LHCN-M2 (cell line): ENCODE measurements at regions not wholly inside any gene's neighbourhood (a gene's known extent, or its start where the extent isn't known, plus 50 kb on each side); places are given as distances from the start of the nearest gene placed in this dataset.

ENCODE experiments used
- DNase-seq: peaks from one replicate; pipeline ENCODE4 v3.0.0-alpha.2; 2012; ENCODE audit warnings: low read depth

DNA sequence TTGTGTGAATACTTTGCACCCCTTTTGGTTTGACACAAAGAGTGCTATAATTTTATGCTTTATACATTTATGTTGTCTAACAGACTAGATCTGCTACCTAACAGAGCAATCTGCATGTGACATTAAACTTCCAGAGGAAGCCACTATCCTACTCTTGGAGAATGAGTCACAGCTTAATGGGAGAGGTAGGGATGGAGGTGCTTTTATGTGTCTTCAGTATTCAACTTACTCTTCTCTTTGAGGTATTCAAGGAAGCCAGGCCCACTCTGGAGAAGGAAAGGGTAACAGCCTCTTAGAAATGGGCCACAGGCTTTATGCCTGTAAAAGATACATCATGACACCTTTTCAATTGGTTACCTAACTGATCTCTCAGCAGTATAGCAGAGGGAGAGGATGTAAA lies 85.8 kb upstream of the NEUROD1 start:
- DNase-seq: no peak

DNA sequence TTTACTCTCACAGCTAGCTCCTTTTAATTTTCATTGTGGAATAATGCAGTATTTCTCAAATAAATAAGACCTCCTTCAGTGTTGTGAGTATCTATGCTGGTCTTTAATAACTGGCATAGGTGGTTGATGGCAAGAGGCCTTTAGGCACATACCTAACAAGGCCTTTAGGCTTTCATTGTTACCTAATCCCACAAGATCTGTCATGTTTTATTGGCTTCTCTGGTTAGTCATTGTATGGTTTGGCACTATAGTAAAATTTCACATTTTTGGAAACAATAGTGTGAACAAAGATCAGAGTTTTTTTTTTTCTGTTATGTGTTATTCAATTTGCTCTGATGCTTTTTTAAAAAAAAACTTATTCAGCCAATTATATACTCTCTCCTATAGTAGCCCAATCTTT lies 89.8 kb upstream of the NEUROD1 start:
- DNase-seq: no peak

DNA sequence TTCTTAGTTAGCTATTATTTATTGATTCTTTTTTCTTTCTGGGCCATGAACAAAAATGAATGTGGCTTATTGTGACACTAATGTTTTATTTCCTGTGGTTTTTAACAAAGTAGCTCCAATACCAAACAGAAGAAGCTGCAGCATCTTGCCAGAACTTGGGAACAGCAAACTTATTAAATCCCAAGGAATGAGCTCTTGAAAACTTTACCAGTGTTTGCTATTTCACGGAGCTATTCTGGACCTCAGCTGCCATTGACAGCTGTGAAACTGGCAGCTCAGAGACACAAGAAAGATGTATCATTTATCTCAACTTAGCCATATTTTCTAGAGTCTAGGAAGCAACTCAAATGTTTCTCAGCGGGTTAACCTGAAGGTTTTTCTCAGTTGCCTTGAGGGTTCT lies 91.0 kb upstream of the NEUROD1 start:
- peak; percentile 52 for DNase-seq

DNA sequence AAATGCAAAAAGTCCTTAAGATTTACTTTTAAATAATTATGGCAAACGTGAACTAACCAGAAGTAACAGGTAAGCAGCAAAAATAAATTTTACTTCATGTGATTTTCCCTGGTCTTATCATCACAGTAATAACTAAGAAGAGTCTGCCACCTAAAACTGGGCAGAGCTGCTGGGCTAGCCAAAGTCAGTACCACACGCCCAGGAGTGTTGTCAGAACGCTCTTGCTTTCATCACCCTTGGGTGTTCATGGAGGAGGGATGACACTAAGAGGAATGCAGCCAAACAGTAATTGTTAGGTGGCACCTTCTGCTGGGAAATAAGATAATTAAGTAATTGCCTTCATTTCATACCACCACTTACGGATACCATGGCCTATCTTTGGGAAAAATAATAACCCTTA lies 92.0 kb upstream of the NEUROD1 start:
- no peak for DNase-seq

DNA sequence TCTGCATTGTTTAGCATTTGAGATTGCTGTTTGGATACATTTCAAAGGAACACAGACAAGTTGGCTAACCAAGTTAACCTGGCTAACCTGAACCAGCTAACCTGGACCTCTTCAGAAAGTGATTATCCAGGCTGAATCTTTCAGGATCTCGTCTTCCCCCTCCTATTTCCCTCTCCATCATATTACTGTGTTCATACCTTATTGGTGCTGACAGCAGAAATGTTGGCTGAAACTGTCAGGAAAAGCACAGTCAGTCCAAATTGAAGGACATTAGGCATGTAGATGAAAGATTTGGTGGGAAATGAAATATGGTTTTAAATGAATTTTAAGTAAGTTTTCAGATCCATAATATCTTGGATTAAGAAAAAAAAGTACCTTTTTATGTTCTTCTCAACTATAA lies 92.5 kb upstream of the NEUROD1 start:
- DNase-seq: no peak

DNA sequence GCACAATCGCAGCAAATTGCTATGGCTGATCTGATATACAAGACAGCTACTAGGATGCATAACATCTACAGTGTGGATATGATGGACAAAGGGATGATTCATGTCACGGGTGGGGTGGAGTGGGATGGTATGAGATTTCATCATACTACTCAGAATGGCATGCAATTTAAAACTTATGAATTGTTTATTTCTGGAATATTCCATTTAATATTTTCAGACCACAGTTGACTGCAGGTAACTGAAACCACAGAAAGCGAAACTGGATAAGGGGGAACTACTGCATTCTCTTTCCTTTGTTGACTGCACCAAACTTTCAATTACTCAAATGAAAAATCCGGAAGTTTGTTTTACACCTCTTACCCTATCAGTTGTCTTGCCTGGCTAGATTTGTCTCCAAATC lies 94.4 kb upstream of the NEUROD1 start:
- peak; percentile 64 for DNase-seq

DNA sequence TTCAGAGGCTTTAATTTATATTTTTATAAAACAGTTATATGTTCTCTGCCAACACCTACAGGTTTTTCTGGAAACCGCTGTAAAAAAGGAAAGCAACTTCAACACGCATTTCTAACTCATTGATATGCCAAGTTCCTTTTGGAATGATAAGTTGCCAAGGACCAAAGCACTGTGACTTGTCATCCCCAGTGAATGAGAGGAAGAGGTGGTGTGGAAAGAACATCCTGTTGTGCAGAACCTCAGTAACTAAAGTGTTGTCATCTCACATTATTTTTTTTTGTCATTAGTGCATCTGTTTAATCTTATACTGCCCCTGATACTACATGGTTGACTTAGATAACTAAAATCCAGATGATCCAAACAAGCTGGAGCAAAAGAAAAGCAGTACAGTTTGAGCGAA lies 96.0 kb upstream of the NEUROD1 start:
- no peak for DNase-seq

DNA sequence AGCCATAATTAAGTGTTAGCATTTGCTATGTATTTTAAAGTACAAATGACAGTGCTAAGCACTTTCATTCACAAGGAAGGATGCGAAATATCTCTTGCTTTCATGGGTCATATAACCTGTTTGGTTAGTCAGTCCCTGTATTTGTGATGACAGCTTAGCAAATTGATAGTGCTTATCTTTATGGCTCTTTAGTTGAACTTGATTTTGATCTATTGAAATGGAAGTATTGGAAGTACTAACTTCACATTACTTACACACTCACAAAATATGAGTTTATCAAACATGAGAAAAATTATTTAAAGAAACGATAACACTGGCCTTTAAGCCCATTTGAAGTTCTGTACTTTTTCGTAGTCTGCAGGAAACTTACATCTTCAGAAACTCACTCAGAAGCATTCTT lies 97.4 kb upstream of the NEUROD1 start:
- DNase-seq: no peak

DNA sequence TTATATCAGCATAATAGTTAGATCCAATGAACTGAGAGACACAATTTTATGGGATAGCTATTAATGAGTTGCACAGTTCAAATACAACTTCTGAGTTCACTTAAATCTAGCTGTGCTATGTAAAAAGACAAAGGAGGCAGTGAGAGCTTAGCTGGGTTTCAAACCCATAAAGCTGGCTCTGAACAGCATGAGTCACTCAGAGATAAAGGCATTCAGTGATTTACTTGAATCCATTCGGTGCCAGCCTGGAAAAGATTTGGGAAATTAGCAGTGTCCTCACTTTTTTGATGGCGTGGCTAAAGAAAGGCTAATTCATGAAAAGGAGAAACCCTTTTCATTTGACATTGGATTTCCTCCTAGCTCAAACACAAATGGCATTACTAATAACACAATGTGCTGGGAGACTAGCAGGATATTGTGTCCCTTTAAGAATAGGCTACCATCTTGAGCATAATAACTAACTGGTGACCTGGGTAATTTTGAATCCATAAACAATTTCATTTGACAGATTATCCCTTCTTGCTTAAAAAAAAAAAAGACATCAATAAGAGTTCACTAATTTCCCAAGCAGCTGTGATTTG lies 98.4 kb upstream of the NEUROD1 start:
- no peak for DNase-seq

DNA sequence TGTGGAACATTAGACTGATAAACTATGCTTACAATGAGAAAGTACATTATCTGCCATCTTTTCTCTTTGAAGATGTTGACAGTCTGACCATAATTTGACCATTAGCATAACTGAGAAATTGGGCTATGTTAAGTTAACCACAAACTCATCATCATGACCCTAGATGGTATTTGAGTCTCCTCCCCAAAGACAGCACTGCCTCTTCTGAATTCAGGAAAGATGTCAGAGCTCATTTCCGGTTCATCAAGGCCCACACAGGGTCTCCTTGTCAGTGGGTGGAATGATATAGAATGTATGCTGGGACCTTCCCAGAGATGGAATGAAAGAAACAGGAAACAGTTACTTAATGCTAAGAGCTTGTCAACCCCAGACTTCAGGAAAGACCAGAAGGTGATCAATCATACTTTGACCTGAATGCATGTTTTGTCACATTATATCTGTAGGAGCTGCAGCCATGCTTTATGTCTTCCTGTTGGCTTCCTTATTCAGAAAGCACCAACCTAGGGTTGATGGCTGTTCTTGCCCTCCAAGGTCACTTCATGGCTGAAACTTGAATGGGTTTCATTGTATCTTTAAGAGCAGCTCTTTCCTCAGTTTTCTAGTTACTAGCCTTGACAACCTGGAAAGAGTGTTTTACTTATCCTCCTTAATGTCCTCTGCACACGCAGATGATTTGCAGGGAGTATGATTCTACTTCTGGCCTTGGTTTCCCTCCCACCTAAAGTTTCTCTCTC lies 99.1 kb upstream of the NEUROD1 start:
- DNase-seq: no peak

DNA sequence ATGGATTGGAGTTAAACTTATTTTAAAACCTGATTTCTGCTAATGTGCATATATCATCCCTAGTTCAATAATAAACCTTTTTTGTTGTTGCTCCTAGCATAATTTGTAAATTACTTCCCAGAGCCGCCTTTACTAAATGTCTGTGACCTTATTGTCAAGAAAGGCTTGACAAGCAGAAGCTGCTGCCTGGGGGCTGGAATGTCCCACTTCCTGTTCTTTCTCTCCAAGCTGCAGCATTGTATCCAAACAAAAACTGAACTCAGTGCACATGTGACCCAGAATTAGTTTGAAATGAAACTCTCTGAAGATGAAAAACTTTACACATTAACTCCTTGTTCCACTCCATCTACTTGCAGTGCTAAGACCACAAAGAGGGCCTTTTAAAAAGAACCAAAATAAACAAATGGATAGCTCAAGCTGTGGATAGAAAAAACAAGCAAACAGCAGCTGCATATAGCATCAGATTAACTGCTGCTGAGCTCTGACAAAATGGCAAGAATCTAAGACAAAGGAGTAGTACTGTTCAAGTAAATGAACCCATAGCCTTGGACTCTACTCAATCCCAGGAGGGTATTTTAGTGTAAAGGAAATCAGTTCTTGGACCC lies 99.8 kb upstream of the NEUROD1 start:
- peak; percentile 72 for DNase-seq

DNA sequence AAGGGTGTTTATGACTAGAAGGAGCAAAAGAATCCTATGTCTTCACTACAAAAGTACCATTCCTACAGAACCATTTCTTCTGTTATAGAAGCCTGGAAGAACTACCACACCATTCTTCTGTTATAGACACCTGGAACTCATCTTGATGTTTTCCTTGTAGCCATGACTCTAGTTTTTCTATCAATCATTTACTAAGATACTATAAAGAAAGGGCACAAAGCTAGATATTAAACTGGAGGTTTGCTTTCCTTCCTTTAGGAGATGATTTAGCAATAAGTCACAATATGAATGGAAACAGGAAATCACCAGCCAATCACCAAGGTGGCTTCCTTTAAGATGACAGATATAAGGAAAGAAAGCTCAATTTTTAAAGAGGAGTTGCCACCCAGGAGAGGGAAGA lies 100.3 kb upstream of the NEUROD1 start:
- DNase-seq: no peak

DNA sequence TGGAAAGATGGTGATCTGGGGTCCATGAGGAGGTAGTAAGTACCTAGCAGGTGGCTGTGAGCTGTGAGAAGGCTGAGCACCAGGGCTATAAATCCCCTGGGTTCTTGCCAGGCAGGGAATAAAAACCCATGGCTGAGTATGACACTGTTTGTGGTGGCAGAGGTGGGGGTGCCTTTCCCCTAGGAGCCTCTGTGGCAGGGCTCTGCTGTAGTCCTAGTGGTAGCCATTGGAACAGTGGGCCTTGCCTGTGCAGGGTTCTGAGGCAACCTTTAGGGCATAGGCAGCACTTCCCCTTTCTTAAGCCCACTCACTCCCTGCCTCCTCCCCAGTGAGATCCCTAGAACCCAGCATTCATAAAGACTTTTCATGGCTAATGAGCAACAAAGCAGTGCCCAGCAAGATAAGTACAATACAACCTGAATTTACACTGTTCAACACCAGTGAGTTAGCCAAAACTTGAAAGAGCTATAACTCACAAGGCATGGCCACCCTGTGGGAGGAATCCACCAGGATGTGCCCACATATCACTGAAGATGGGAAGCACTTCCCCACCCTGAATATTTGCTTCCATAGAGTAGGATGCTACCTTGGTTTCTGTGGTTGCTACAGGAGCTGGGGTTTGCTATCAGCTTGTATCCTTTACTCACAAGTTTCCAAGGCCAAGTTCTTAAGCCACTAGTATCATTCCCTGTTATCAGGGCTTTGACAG lies 100.9 kb upstream of the NEUROD1 start:
- DNase-seq: no peak

DNA sequence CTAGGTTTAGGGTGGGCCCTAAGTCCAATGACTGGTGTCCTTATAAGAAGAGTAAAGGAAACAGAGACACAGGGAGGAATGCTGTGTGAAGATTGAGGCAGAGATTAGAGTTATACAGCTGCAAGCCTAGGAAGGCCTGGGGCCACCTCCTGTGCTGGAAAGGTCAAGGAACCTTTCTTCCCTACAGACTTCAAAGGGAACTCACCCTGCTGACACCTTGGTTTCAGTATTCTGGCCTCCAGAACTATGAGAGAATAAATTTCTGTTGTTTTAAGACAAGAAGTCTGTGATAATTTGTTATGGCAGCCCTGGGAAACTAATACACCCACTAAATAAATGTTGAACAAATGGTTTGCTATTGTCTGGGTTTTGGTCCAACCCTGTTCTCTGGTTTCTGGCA lies 102.3 kb upstream of the NEUROD1 start:
- no peak for DNase-seq

DNA sequence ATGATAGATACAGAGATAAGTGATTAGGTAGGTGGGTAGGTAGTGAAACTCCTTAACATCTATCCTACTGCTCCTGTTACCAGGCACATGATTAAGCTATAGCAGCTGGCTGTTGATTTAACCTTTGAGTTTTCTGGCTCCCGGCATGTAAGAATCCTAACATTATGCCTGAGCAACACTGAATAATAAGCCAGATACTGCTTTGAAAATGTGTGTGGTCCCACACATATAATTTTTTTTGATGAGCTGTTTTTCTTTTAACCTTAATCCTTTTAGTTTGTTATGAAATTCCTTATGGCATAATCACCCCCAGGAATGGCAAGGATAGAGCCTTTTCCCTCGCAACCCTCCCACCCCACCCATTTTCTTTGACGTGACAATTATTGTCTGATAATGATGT lies 104.2 kb upstream of the NEUROD1 start:
- DNase-seq: peak; percentile 73

DNA sequence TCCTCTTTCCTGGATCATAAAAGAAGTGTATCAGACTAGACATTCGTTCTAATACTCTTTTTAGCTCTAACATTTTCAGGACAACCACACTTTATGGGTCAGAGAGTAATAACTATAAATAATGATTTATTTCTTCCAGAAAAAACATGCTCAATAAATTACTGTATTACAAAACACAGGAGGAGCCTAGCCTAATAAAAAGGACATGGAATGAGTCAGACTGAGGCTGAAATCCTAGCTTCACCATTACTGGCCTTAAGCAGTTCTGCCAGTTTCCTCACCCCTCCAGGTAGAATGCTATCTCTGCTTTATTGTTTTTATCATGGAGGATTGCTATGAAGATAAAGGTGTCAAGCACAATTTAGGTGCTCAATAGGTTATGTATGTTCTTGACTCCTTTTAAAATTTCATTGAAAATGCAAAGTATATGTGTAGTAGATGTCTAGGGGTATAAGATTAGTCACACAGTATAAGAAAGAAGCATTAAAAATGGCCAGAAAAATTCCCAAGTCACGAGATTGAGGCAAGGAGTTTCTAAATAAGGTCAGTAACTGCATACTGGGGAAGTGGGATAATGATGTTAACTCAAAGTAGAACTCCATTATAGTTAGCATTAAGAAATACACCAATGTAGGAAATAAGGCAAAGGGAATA lies 105.5 kb upstream of the NEUROD1 start:
- DNase-seq: peak; percentile 78

DNA sequence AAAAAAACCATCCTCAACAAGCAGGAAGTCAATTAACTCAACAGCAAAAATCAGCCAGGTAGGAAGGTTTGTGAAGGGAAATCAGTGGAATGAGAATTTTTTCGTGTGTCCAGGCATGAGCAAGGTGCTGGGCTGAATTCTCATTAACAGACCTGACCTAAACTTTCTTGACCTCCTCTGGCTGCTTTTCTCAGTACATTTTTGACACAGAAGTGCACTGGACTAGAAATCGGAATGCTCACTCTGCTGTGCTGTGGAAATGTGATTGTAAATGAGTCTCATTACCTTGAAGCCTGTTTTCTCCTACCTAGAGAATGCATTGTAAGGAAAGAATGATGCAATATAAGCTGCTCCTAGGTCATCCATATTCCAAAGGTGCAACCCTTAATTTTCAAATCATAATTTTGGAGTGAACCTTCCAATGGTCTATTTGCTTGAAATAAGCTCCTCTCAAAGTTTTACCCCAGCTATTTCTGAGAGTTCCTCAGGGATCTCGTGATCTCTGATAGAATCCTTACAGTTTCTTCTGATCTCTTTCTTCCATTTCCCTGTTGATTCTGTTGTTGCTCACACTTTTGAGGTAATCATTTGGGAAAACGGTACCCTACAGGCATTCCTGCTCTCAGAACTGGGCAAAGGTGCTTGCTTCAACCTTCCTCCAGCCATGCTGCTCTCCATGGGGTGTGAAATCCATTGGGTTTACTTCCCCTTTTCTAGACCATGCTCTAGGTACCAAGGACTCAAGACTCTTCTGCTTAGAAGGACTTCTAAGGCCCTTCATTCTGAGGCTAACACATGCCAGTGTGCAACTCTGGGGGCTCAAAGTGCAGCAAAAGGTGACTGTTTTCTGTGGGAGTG lies 104.9 kb upstream of the ITPRID2 start:
- no peak for DNase-seq

DNA sequence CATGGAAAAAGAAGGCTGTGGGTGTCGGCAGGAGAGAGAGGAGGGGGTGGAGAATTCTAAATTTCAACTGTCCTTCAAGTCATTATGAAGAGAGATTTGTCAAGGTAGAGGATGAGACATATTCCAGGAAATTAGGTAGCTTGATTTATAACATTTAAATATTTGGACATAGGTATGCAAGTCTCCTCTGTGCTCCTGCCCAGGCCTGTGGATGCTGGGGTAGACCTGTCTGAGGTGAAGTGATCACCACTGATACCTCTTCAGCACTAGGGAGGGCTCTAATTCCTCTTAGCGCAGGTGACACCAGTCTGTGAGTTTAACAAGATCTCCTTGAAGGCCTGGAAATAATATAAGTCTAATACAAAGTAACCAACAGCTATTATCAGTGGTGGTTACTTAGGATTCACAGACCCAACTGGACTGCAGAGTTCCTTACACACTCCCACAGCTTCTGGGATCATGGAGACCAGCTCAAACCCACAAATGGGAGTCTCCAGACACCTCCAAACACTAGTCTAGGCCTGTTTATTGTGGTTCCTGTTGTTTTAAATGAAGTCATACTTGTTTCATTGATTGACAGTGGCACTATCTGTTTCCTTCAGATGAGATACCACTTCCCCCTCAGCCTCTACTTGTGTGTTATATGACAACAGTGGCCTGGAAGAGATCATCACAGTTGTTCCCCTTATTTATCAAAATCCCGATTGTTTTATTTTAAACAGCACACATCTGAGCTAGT lies 104.1 kb upstream of the ITPRID2 start:
- DNase-seq: no peak

DNA sequence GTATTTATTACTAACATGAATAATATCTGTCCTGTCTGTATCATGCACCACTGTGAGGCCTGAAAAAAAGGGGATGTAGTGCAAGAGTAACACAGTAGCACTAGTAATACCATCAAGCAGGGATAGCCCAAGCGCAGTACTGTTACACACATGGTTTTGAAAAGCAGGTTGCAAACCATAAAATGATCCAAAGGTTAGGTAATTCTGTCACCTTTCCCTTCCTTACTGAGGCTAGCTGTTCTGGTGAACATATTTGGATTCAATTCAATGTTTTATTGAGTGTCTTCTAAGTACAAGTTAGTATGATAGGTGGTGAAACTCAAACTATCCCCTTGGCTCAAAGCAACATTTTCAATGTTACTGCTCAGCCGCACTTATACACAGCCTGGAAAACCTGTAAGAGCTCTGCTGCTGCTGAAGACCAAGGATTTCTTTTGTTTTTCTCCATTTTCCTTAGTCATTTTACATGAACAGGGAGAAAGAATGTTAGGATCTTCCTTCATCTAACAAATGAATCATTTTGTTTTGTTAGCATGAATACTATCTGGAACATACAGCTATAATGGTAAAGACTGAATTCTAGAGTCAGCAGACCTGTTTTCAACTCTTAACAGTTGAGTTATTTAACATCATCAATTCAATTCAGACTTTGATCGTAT lies 102.5 kb upstream of the ITPRID2 start:
- DNase-seq: no peak
